Kidney epithelial cell (primary cell): ENCODE measurements at regions not wholly inside any gene's neighbourhood (a gene's known extent, or its start where the extent isn't known, plus 50 kb on each side); places are given as distances from the start of the nearest gene placed in this dataset.

ENCODE experiments used
- DNase-seq: peaks from one replicate; pipeline ENCODE4 v3.0.0-alpha.2; 2010; ENCODE audit warnings: low read depth
- H3K27me3 ChIP-seq: 2 replicates; pipeline ENCODE4 v1.6.0; 2011; ENCODE audit warnings: low read length; ENCODE audit not compliant: control insufficient read depth, insufficient read depth
- H3K36me3 ChIP-seq: 2 replicates; pipeline ENCODE4 v1.5.1; 2011; ENCODE audit warnings: low read length; ENCODE audit not compliant: control insufficient read depth, insufficient read depth
- H3K4me3 ChIP-seq: 2 replicates; pipeline ENCODE4 v1.5.1; 2011; ENCODE audit warnings: low read depth, mild to moderate bottlenecking, control low read depth, low read length
- CTCF ChIP-seq: IDR thresholded peaks from 2 replicates; pipeline ENCODE4 v1.5.1; 2011; ENCODE audit warnings: mild to moderate bottlenecking, moderate library complexity, low read length, control low read depth, inconsistent platforms; ENCODE audit not compliant: insufficient read depth, poor library complexity, severe bottlenecking

GRCh38 chr1:185406691-185407009 lies 89.6 kb upstream of the IVNS1ABP start:
- no peaks in the 10 kb centered on the region for H3K36me3 ChIP-seq
- H3K4me3 ChIP-seq: no peak overlapping the region
- DNase-seq: no peak
- H3K27me3 ChIP-seq: no peaks in the 10 kb centered on the region
- TF ChIP-seq CTCF: no peak

GRCh38 chr1:185406006-185406690 lies 89.1 kb upstream of the IVNS1ABP start:
- no peak for TF ChIP-seq CTCF
- DNase-seq: no peak
- Histone ChIP-seq H3K4me3 (no peak overlapping the region), H3K27me3 (no peaks in the 10 kb centered on the region), H3K36me3 (no peaks in the 10 kb centered on the region)

GRCh38 chr1:185404907-185405568 lies 88.0 kb upstream of the IVNS1ABP start:
- TF ChIP-seq CTCF: no peak
- DNase-seq: no peak
- H3K36me3 ChIP-seq: no peaks in the 10 kb centered on the region
- no peaks in the 10 kb centered on the region for H3K27me3 ChIP-seq
- H3K4me3 ChIP-seq: no peak overlapping the region

- Histone ChIP-seq H3K4me3 (no peak overlapping the region), H3K27me3 (no peaks in the 10 kb centered on the region), H3K36me3 (no peaks in the 10 kb centered on the region)
- DNase-seq: no peak
- no peak for TF ChIP-seq CTCF
Measured at GRCh38 chr1:185404291-185404690, 87.2 kb upstream of the IVNS1ABP start.

- no peak overlapping the region for H3K4me3 ChIP-seq
- no peaks in the 10 kb centered on the region for H3K27me3 ChIP-seq
- H3K36me3 ChIP-seq: no peaks in the 10 kb centered on the region
- no peak for DNase-seq
- no peak for TF ChIP-seq CTCF
Measured at GRCh38 chr1:185402930-185403329, 85.9 kb upstream of the IVNS1ABP start.

GRCh38 chr1:185401019-185401418 lies 84.0 kb upstream of the IVNS1ABP start:
- H3K27me3 ChIP-seq: no peaks in the 10 kb centered on the region
- H3K36me3 ChIP-seq: no peaks in the 10 kb centered on the region
- no peak for DNase-seq
- H3K4me3 ChIP-seq: no peak overlapping the region
- TF ChIP-seq CTCF: no peak
